T-cell (primary cell): ENCODE measurements at regions not wholly inside any gene's neighbourhood (a gene's known extent, or its start where the extent isn't known, plus 50 kb on each side); places are given as distances from the start of the nearest gene placed in this dataset.

Source experiments
- ATAC-seq, 4 experiments: fragments of 200-7000 bp in 3 of 4; fragments of 150-1000 bp in 1 of 4; cut with Tn5 transposase; replicated peaks in 1 of 4; 1 replicate in 3 of 4; 2 replicates in 1 of 4; pipeline ENCODE4 v1.10.0; 2021; ENCODE audit warnings: moderate library complexity in 3 of 4, mild to moderate bottlenecking in 2 of 4, moderate number of reproducible peaks in 1 of 4
- CTCF ChIA-PET, 2 donors: fragments of 300-600 bp; sonication (Branson Sonifier 250); formaldehyde crosslinking; loops; one replicate each; lab custom pipeline; 2022; ENCODE audit warnings: antibody characterized with exemption in 2 of 2; lab: Charles Lee
- POLR2A ChIA-PET, 2 donors: fragments of 300-600 bp; sonication (Branson Sonifier 250); formaldehyde crosslinking; loops; one replicate each; lab custom pipeline; 2022; ENCODE audit warnings: antibody characterized with exemption in 2 of 2; lab: Charles Lee
- DNase-seq, 35 experiments: peaks; one replicate each; pipeline versions ENCODE4 v3.0.0 to v3.0.0-alpha.2; 2013 to 2023
- H3K27ac ChIP-seq: one replicate; pipeline ENCODE4 v1.5.1; 2013; ENCODE audit warnings: low read length
- H3K27me3 ChIP-seq, 2 experiments: replicated peaks in 1 of 2; 1 replicate in 1 of 2; 2 replicates in 1 of 2; pipeline versions ENCODE4 v1.6.1 to v1.7.0; 2013; ENCODE audit warnings: low read length in 1 of 2, mixed read lengths in 1 of 2; ENCODE audit not compliant: control insufficient read depth in 2 of 2, insufficient read depth in 2 of 2; ENCODE audit errors: extremely low read depth in 1 of 2
- H3K36me3 ChIP-seq, 2 donors: 1 replicate in 1 of 2; 2 replicates in 1 of 2; pipeline versions ENCODE4 v1.6.1 to v1.7.0; 2013; ENCODE audit warnings: low read length in 1 of 2; ENCODE audit not compliant: control insufficient read depth in 2 of 2, insufficient read depth in 1 of 2; ENCODE audit errors: extremely low read depth in 1 of 2
- H3K4me1 ChIP-seq, 2 experiments: 1 replicate in 1 of 2; 2 replicates in 1 of 2; pipeline versions ENCODE4 v1.6.1 to v1.7.0; 2013; ENCODE audit warnings: low read length in 2 of 2, mixed read lengths in 1 of 2; ENCODE audit not compliant: insufficient read depth in 2 of 2, control insufficient read depth in 1 of 2; ENCODE audit errors: extremely low read depth in 1 of 2
- H3K4me3 ChIP-seq, 2 donors: 1 replicate in 1 of 2; 2 replicates in 1 of 2; pipeline versions ENCODE4 v1.5.1 to v1.7.0; 2013; ENCODE audit warnings: mild to moderate bottlenecking in 2 of 2, low read length in 1 of 2, moderate library complexity in 1 of 2; ENCODE audit not compliant: control insufficient read depth in 1 of 2; ENCODE audit errors: extremely low read depth in 1 of 2
- H3K9me3 ChIP-seq: 2 replicates; pipeline ENCODE4 v1.7.0; 2013
- H3K27ac Mint-ChIP-seq, 2 donors: one replicate each; pipeline ENCODE4 v1.8.0; 2020 to 2021; ENCODE audit warnings: mild to moderate bottlenecking in 2 of 2, mixed read lengths in 2 of 2
- H3K27me3 Mint-ChIP-seq, 2 donors: one replicate each; pipeline ENCODE4 v1.8.0; 2021 to 2022; ENCODE audit warnings: mixed read lengths in 2 of 2
- H3K36me3 Mint-ChIP-seq: one replicate; pipeline ENCODE4 v1.8.0; 2021; ENCODE audit warnings: mixed read lengths
- H3K4me1 Mint-ChIP-seq, 3 donors: one replicate each; pipeline ENCODE4 v1.8.0; 2020 to 2022; ENCODE audit warnings: mixed read lengths in 3 of 3, mild to moderate bottlenecking in 1 of 3
- H3K4me3 Mint-ChIP-seq, 3 donors: one replicate each; pipeline ENCODE4 v1.8.0; 2020 to 2022; ENCODE audit warnings: mild to moderate bottlenecking in 3 of 3, mixed read lengths in 3 of 3, moderate library complexity in 3 of 3
- H3K9me3 Mint-ChIP-seq, 3 donors: one replicate each; pipeline ENCODE4 v1.8.0; 2020 to 2022; ENCODE audit warnings: mixed read lengths in 3 of 3
- WGBS: methylation state at CpG from one replicate; pipeline ENCODE4 v1.1.5; 2013; ENCODE audit warnings: missing lambda C conversion rate; ENCODE audit not compliant: insufficient coverage; 5-methylcytosine and 5-hydroxymethylcytosine counted together

DNA sequence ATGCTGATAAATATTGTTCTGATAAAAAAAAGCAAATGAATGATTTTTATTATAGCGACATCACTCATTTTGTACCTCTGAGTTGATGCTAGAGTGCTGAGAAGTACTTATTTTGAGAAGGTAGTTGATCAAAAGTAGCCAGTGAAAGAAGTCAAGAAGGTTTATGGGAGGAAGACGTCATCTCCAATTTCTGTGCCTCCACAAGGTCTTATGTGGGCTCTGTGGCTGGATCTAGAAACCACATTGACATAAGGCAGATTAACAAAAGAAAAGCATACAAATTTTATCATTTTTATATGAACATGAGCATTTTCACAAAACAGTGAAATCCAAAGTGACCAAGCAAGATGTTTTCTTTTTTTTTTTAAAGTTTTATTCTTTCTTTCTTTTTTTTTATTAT, 289.5 kb upstream of the FAR2 start:
- H3K9me3 ChIP-seq, result no peaks in the 10 kb centered on the region
- Mint-ChIP-seq H3K4me1 (no peaks in the 10 kb centered on the region), H3K9me3 (no peaks in the 10 kb centered on the region), H3K27me3 (peaks cover 0 to 10% of the 10 kb centered on the region in 2 donors), H3K4me3 (no peak overlapping the region), H3K36me3 (no peaks in the 10 kb centered on the region), H3K27ac (no peak overlapping the region)
- no CpG with 5 or more reads among the region's 2 CpGs for WGBS
- ChIA-PET POLR2A (no interaction called here), CTCF (no interaction called here)
- H3K27me3 ChIP-seq, result no peaks in the 10 kb centered on the region
- no peaks in the 10 kb centered on the region for H3K36me3 ChIP-seq
- ATAC-seq (no peak), DNase-seq (no peak)
- H3K4me3 ChIP-seq, result no peak overlapping the region
- no peak overlapping the region for H3K27ac ChIP-seq
- H3K4me1 ChIP-seq, result no peaks in the 10 kb centered on the region

DNA sequence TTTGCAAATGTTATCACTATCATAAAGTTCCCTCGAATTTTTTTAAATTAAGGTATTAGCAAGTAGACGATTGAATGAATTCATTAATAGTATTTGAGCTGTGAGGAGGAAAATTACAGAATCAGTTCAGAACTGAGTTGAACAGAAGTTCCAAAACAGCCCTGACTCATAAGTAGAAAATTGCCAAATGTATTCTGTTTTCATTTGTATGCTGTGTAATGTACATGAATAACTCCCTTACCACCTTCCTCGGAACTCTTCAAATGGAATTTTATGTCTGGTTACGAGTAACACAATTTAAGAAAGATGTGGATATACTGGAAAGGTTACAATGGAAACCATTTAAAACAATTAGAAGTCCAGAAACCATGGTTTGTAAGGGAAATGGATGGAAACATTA, 283.3 kb upstream of the FAR2 start:
- ATAC-seq, result no peak
- POLR2A ChIA-PET, result no interaction called here

DNA sequence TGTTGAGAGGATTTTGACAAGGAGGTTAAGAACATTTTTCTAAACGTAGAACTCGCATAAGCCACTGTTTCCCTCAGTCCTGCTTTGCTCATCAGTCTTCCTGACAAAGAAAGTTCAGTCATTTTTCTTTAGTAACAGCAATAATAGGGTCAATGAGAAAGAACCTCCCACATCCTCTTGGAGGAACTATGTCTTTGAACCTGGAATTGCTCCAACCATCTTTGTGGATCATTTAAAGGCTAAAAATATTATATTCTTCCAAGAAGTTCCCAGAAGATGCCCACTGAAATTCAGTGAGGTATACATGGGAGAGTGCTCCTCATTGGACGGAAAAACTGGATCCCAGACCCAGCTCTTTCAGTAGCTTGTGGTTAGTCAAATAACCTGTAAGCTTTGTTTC, 282.8 kb upstream of the FAR2 start:
- Histone ChIP-seq H3K4me1 (no peaks in the 10 kb centered on the region), H3K36me3 (no peaks in the 10 kb centered on the region), H3K27ac (no peak overlapping the region), H3K4me3 (no peak overlapping the region), H3K27me3 (no peaks in the 10 kb centered on the region), H3K9me3 (no peaks in the 10 kb centered on the region)
- no peak overlapping the region for H3K27ac Mint-ChIP-seq
- DNase-seq (no peak), ATAC-seq (no peak)
- 83% methylated on average over 1 of the region's 3 CpGs for WGBS
- ChIA-PET CTCF (no interaction called here), POLR2A (interaction anchor here in 1 of 2 donors (1.0 kb wide), 1 partner anchor 16 kb away, joined by 5 read pairs; no protein-coding TSS in a partner anchor)
- no peaks in the 10 kb centered on the region for H3K4me1 Mint-ChIP-seq
- H3K27me3 Mint-ChIP-seq, result peaks cover 0 to 9% of the 10 kb centered on the region in 2 donors
- H3K36me3 Mint-ChIP-seq, result no peaks in the 10 kb centered on the region
- no peaks in the 10 kb centered on the region for H3K9me3 Mint-ChIP-seq
- H3K4me3 Mint-ChIP-seq, result no peak overlapping the region

More for the DNA sequence above, 283.3 kb upstream of the FAR2 start:
- Histone ChIP-seq H3K9me3 (no peaks in the 10 kb centered on the region), H3K27ac (no peak overlapping the region), H3K27me3 (no peaks in the 10 kb centered on the region), H3K4me1 (no peaks in the 10 kb centered on the region), H3K36me3 (no peaks in the 10 kb centered on the region), H3K4me3 (no peak overlapping the region)
- Mint-ChIP-seq H3K27ac (no peak overlapping the region), H3K4me1 (no peaks in the 10 kb centered on the region), H3K9me3 (no peaks in the 10 kb centered on the region), H3K36me3 (no peaks in the 10 kb centered on the region), H3K4me3 (no peak overlapping the region), H3K27me3 (peaks cover 0 to 9% of the 10 kb centered on the region in 2 donors)
- CTCF ChIA-PET, result no interaction called here
- no peak for DNase-seq
- WGBS, result no CpG with 5 or more reads among the region's 4 CpGs

DNA sequence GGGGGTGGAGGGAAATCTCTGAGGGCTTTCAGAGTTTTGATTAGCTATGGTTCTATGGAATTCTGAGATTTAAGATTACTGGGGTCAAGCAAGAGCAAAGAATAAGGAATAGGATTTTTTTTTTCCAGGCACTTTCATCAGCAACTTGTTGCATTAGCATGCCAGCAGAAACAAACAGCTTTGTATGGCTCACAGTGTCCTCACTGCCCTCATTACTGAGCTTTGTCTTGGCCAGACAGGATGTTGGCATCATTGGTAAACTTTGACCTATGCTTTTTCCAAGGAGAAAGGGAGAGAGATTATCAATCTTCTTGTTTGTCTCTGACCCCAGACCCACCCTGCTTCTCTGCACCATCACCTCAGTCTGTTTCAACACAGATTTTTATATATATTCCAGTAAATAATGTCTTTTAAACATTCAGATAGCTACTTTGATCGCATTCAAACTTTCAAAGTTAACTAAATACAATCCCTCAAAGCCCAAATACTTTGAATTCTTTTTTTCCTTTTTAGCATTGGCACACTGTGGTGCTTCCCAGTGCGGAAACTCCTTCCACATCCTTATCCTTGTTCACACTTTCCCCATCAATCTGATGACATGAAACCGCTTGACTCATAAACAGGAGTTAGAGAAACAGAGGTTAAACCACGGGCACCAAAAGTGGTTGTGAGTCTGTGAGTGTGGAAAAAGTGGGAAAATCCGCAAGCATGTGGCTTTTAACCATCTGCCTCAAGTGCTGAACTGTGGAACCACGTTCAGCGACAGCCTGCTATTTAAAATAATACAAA, 282.2 kb upstream of the FAR2 start:
- 86% methylated on average over 1 of the region's 7 CpGs for WGBS
- no peak for ATAC-seq
- no peak overlapping the region for H3K4me3 Mint-ChIP-seq
- ChIA-PET POLR2A (interaction anchor here in 1 of 2 donors (1.0 kb wide), 1 partner anchor 16 kb away, joined by 5 read pairs; no protein-coding TSS in a partner anchor), CTCF (no interaction called here)
- Histone ChIP-seq H3K4me3 (no peak overlapping the region), H3K27ac (no peak overlapping the region), H3K9me3 (no peaks in the 10 kb centered on the region), H3K4me1 (no peaks in the 10 kb centered on the region), H3K27me3 (no peaks in the 10 kb centered on the region), H3K36me3 (no peaks in the 10 kb centered on the region)
- H3K27me3 Mint-ChIP-seq, result peaks cover 0 to 9% of the 10 kb centered on the region in 2 donors
- no peak overlapping the region for H3K27ac Mint-ChIP-seq
- no peak for DNase-seq
- no peaks in the 10 kb centered on the region for H3K36me3 Mint-ChIP-seq
- no peaks in the 10 kb centered on the region for H3K9me3 Mint-ChIP-seq
- no peaks in the 10 kb centered on the region for H3K4me1 Mint-ChIP-seq

DNA sequence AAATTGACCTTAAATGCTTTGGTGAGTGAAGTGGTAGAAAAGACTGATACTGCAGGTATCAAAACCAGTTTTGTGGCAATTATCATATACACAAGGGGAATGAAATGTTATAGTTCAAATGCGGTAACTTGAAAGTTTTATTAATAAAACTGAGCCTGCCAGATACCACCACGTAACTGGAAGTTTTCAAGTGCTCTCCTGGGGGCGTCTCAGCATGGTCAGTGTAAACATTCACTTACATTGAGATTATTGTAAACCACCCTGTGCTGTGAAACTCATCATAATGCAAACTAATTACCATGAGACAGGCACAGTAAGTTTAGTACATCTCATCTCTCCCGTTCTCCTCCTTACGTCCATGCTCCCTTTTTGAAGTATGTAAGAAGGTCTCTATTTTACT, 280.7 kb upstream of the FAR2 start:
- CTCF ChIA-PET, result interaction anchor here (0.7 kb wide), 2 partner anchors 12 to 1199 kb away, joined by 3 read pairs; no protein-coding TSS in a partner anchor
- WGBS, result 100% methylated on average over 1 of the region's 5 CpGs

DNA sequence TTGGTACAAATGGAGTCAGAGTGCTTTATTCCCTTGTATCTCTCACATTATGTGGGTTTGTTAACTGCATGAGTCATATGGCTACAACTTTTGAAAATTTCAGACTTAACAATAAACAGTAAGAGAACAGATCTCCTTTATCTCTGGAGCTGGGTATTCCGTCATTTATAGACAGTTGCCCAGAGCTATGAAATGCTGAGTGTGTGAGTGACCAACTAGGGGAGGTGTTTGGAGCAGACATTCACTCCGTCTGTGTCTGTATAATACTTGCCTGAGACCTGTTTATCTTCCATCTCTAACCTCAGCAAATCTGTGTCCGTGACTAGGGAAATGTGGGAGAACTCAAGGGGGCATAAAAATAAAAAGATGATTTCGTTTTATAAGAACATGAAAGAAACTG, 279.9 kb upstream of the FAR2 start:
- DNase-seq (no peak), ATAC-seq (no peak)
- peaks cover 0 to 4% of the 10 kb centered on the region in 2 donors for H3K27me3 Mint-ChIP-seq
- H3K36me3 Mint-ChIP-seq, result no peaks in the 10 kb centered on the region
- CTCF ChIA-PET, result interaction anchor here in 1 of 2 donors (0.7 kb wide), 1 partner anchor 11 kb away, joined by 3 read pairs; no protein-coding TSS in a partner anchor
- no peaks in the 10 kb centered on the region for H3K36me3 ChIP-seq
- H3K4me1 ChIP-seq, result no peaks in the 10 kb centered on the region
- H3K4me1 Mint-ChIP-seq, result no peaks in the 10 kb centered on the region
- POLR2A ChIA-PET, result no interaction called here
- no peak overlapping the region for H3K4me3 ChIP-seq
- H3K9me3 ChIP-seq, result no peaks in the 10 kb centered on the region
- H3K27ac ChIP-seq, result no peak overlapping the region
- no peak overlapping the region for H3K27ac Mint-ChIP-seq
- no peaks in the 10 kb centered on the region for H3K27me3 ChIP-seq
- no peaks in the 10 kb centered on the region for H3K9me3 Mint-ChIP-seq
- no CpG with 5 or more reads among the region's 4 CpGs for WGBS
- no peak overlapping the region for H3K4me3 Mint-ChIP-seq

More for the DNA sequence above, 280.7 kb upstream of the FAR2 start:
- Mint-ChIP-seq H3K4me3 (no peak overlapping the region), H3K27me3 (peaks cover 0 to 9% of the 10 kb centered on the region in 2 donors), H3K36me3 (no peaks in the 10 kb centered on the region), H3K9me3 (no peaks in the 10 kb centered on the region), H3K27ac (no peak overlapping the region), H3K4me1 (no peaks in the 10 kb centered on the region)
- no peak for ATAC-seq
- no peak overlapping the region for H3K27ac ChIP-seq
- no peaks in the 10 kb centered on the region for H3K4me1 ChIP-seq
- POLR2A ChIA-PET, result no interaction called here
- no peaks in the 10 kb centered on the region for H3K27me3 ChIP-seq
- H3K9me3 ChIP-seq, result no peaks in the 10 kb centered on the region
- DNase-seq, result no peak
- H3K4me3 ChIP-seq, result no peak overlapping the region
- H3K36me3 ChIP-seq, result no peaks in the 10 kb centered on the region
